ENCODE measurements at regions not wholly inside any gene's neighbourhood (a gene's known extent, or its start where the extent isn't known, plus 50 kb on each side); places are given as distances from the start of the nearest gene placed in this dataset.
"Not testable (repeated sequence)": the region's sequence is repeated elsewhere in the genome, so short reads cannot be mapped to it uniquely, and the experiment has no call there.

DNA sequence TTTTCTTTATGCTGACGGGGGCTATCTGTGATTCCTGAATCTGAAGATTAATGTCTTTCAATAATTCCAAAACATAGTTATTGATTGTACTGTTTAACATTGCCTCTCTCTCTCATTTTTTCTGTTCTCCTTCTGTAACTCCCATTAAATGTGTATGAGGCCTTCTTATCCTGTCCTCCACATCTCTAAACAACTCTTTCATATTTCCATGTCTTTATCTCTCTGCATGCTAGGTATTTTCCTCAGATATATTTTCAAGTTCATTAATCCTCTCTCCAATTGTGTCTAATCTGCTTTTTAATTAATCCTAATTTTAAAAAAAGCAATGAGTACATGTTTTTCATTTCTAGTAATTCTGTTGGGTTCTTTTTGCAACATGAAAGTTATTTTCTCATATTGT lies 173.2 kb downstream of the TLE3 start:
- DNase-seq (ENCODE audit: low read depth), result no peak

DNA sequence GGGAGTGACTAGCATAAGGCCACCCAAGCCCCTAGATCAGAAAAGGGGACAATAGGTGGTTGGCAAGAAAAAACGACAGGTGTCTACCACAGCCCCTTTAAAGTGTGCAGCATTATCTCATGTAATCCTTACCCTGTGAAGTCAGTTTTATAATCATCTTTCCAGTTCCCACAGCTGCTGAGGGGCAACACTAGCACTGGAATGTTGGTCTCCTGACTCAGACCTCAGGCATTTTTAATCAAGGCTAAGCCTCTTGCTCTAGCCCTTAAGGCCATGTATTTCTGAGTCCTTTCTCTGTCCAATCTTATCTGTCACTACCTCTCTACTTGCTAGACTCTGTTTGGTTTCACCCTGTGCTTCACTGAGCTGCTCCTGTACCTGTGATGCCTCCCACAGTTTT lies 171.7 kb downstream of the TLE3 start:
- no peak for DNase-seq (ENCODE audit: low read depth)

DNA sequence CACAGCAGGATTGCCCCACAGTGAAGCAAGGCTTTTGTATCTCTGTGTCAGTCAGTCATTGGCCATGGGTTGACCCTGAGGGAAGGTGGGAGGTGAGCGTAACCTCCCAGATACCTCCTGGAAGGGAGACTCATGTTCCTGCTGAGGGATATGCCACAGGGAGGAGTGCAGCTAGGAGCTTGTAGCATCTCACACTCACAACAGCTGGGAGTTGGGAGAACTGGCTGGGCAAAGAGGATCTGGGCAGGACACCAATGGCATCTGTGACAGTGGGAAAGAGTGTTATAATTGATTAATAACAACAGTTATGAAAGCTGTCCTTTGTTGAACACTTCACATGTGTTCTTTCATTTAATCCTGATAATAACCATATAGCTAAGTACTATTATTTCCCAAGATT lies 171.0 kb downstream of the TLE3 start:
- DNase-seq (ENCODE audit: low read depth), result no peak

DNA sequence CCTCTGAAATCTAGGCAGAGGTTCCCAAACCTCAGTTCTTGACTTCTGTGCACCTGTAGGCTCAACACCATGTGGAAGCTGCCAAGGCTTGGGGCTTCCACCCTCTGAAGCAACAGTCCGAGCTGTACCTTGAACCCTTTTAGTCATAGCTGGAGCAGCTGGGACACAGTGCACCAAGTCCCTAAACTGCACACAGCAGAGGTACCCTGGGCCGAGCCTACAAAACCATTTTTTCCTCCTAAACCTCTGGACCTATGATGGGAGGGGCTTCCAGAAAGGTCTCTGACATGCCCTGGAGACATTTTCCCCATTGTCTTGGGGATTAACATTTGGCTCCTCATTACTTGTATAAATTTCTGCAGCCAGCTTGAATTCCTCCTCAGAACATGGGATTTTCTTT lies 168.8 kb downstream of the TLE3 start:
- not testable (repeated sequence) for DNase-seq (ENCODE audit: low read depth)

DNA sequence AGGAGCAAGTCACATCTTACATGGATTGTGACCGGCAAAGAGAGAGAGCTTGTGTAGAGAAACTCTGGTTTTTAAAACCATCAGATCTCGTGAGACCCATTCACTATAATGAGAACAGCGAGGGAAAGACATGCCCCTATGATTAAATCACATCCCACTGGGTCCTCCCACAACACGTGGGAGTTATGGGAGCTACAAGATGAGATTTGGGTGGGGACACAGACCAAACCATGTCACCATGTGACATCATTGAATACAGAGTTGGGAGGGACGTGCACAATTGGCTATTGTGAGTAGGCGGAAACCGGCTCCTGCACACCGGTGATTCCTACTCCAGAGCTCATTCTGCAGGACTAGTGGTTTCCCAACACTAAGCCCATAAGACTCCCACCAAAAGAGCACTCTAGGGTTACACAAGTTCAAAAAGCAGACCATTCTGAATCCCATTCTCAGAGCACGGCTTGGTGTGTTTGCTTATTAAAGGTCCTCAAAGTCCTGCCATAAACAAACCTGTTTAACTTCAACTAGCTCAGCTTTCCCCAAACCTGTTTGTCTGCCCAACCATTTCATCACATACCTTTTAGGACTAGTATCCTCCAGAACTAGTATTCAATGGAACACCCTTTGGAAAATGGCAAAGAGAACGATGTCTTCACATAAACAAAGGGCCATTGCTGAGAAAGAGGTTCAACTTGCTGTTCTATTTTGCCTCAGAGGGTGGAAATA lies 167.6 kb downstream of the TLE3 start:
- no peak for DNase-seq (ENCODE audit: low read depth)

DNA sequence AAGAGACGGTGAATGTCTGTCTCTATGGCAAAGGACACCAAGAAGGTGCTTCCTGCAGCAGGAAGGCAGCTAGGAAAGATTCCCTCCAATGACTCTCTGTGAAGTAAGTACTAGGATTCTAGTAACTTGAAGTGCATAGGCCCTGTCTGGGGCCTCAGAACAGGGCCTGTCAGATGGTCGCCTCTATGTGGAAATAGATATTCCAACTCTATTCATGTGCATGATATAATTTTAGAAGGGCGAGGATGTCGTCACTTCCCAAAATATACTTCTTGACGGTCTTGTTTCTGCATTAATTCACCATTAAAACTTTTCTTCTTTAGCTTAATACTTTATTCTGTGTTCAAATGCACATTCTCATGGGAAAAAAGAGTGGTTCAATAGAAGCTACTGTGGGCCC lies 167.0 kb downstream of the TLE3 start:
- DNase-seq (ENCODE audit: low read depth), result no peak

DNA sequence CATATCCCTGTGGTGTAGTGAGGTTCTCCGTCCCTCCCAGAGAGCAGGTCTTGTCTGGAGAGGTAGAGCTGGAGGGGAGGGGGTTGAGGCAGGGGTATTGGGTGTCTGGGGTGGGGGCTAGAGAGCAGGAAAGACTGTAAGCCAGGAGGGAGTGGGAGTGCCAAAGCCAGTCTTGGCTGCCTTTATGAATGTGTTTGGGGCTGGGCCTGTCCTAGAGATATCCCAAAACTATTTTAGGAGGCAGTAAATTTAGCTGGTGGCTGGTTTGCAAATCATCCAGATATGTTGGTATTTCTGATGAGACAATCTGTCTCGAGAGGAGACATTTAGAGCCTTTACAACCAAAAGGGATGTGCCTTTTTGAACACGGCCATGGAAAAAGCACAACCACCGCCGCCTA lies 166.6 kb downstream of the TLE3 start:
- DNase-seq (ENCODE audit: low read depth), result no peak

DNA sequence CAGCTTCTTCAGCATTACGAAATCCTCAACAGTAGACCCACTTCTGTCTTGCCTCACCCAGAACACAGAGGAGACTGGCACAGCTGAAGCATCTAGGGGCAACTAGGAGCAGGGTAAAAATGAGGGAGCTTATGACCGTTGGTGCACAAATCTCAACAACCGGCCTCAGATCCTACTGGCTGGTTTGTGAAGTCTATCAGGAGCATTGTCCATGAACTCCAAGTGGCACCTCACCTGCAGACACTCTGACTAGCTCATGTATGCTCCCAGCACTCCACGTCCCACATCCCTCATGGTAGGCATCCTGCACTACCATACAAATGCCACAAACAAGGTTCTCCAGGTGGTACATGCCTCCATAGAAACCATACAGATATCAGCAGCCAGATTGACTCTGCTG lies 163.1 kb downstream of the TLE3 start:
- no peak for DNase-seq (ENCODE audit: low read depth)

DNA sequence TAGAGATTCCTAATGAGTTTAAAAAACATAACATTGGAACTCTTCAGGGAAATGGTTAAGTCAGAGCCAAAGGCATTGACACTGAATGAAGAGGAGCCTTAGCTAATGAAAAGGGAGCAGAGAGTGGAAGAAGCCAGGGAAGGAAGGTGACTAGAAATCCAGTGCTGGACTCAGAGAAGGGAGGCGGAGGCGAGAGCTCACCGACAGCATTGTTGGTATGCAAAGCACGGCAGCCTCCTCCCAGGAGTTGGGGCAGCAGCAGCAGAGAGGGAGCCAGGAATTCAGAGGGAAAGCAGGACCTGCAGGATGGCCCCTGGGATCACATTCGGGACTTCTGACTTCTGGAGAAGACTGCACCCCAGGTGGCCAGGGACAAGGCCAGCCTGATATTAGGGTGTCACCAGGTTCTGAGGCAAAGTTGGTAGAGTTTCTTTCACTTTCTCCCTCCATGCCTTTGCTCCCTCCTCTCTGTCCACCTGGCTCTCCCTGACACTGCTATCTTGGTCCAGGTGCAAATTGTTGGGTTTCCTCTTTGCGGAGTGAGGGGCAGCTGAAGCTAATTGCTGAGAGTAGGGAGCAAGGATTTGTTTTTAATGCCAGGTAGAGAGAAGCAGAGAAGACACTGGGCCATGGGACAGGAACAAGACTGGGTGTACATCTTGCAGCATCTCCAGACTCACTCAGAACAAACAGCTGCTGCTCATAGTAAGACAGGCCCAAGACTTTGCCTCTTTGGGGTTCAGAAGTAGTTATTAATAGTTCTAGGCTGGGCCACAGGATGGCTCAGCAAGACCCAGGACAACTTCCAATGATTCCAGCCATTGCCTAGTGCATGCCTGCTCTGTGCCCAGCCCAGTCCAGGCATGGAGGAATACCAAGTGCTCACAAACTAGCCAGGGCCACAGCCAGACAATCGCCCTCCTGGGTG lies 157.9 kb downstream of the TLE3 start:
- DNase-seq (ENCODE audit: low read depth), result no peak

DNA sequence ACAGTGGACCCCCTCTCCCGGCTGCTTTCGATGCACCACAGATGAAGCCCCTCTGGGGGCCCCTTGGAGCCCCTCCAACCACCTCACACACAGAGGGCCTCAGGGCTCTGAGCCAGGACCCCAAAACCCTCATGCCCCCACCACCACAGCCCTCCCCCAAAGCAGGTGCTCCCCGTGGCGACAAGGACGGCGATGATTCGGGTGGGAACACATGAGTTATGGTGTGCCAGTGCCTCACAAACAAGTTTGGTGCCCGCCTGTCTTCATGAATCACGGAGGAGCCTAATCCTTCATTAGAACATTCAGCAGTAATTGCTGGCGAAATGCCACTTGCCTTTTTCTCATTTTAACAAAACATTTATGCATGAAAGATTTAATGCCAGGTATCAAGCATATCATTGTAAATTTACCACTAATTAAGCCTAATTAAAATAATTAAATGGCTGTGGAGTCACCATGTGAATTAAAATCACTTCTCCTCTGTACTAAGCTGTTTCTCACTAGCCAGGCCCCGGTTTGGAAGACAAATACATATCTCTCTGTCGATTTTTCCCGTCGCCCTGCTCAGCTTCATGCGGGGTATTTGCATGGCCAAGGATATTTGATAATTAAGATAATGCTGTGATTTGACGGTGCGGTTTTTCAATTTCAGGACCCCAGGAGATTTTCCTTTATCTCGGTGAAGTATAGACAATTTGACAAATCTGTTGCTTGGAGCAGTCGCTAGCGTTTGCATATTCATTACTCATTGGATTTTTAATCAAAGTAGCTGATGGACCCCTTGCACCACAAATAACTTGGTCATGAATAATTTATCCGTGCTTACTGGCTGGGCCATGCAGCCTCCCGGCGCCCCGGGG lies 157.0 kb downstream of the TLE3 start:
- DNase-seq (ENCODE audit: low read depth), result no peak

DNA sequence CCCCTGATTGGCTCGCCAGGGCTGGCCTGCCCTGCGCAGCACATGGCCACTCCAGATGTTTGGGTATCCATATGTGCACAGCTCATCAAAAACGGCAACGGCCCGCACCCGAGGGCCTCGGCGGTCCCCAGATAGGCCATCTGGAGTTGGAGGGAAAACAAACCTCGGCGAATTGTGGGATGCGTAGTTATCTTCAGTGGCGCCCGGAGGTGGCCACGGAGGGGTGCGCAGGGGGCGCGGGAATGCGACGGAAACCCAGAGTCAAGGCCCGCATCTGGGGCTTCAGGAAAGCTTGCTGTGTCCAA lies 156.5 kb downstream of the TLE3 start:
- no peak for DNase-seq (ENCODE audit: low read depth)

DNA sequence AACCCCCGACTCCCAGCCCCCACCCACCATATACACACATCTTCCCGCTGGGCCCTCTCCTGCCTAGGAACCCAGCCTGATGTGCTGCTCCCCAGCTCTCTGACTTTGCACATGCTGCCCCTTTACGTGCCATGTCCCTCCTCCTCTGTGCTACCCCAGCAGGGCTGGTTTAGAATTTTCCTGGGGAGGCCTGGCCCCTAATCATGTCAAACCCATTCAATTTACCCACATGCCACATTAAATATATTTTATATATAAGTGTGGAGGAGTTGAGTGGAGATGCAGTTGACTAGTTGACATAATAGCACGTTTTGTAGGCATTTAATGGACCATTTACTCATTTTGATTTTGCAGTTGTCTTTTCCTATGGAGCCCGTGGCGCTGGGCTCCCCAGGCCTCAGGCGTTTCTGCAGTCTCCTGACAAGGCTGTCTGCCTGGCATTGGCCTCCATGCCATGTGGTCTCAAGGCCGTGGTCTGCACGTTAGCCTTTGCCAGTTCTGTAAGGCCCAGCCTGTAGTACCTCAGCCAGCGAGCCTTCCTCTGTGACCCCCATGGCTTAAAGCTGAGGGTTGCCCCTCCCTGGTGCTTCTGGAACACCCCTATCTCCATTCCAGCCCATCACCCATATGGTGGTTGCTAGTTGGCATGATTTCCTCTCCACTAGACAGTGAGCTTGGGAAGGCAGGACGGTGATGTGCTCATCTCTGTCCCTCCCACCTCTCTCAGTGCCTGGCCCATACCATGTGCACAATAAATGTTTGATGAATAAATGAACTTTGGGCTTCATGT lies 155.8 kb downstream of the TLE3 start:
- DNase-seq (ENCODE audit: low read depth), result no peak

DNA sequence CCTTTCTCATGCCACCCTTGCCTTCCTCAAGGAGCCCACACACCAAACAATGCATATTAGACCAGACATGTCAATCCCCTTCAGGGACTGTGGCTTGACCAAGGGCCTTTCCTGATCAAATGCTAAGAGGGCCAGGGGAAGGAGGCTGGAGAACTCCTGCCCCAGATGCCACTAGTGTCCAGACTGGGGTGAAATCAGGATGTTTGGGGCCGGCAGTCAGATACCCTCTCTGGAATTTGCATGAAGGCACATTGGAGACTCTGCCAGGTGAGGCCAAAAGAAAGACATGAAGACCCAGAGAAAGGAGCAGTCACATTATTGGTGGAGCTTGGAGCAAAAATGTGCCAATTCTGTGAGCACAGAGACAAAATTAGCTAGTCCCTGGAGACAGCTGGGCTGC lies 154.1 kb downstream of the TLE3 start:
- no peak for DNase-seq (ENCODE audit: low read depth)

DNA sequence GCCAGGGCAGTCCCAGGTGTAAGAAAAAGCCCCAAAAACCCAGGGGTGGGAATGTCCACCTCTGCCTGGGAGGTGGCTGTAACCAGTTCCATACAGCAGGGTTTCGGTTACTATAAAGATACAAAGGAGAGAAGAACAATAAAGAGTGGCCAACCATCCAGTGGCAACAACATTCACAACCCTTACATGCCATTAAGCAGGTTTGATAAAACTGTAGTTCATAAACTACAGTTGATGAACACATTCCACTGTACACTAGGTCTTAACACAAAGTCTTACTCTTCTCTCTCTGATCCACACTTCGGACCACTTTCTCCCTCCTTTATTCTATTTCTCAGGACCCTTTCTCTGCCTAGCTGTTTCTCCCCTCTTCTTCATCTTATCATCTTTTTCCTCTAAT lies 152.0 kb downstream of the TLE3 start:
- DNase-seq (ENCODE audit: low read depth), result no peak

DNA sequence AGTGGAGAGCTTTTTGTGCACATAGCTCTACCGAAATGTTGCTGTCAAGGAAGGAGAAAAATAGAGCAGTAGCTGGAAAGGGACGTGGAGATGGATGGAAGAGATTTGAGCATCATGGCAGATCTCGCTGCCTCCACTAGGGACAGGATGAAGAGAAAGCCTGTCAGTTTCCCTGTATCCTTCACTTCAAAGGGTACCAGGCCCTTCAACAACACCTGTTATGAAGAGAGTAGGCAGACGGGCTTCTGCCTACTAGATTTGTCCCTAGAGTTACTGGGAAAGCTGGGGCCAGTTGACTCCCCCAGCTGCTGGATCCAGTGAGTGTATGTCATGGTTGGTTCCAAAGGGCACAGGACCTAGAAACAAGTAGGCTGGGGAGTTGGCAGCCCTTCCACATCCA lies 150.8 kb downstream of the TLE3 start:
- no peak for DNase-seq (ENCODE audit: low read depth)

DNA sequence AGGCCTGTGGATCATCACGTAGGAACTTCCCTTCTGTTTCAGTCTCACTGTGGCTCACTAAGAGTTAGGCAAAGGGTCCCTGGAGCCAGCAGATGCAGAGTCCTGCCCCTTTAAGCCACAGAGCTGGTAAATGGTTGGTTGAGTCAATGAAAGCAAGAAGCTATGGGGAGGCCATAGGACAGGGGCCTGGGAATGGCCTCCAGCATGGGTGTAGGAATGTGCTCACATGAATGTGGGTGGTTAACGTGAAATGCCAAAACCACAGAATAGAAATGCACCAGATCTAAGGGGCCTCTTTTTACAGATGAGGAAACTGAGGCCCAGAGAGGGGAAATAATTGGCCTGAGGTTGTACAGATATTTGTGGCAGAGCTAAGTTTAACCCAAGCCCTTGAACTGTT lies 150.3 kb downstream of the TLE3 start:
- DNase-seq (ENCODE audit: low read depth), result no peak

DNA sequence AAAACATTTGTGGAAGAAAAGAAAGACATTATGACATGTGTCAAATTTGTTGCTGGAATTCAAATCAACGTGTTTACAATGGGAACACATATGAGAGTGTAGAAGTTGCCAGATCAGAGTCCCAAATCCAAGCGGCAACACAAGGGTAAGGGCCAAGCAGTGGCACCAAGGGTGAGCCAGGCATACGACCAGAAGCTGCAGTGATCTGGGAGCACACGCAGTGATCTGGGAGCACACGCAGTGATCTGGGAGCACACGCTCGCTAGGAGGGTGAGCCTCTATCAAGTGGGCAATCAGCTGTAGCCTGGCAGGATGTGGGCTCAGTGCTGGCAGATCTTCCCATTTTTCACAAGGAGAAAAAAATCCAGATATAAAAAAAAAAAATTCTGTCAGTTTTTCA lies 148.2 kb downstream of the TLE3 start:
- DNase-seq (ENCODE audit: low read depth), result no peak

DNA sequence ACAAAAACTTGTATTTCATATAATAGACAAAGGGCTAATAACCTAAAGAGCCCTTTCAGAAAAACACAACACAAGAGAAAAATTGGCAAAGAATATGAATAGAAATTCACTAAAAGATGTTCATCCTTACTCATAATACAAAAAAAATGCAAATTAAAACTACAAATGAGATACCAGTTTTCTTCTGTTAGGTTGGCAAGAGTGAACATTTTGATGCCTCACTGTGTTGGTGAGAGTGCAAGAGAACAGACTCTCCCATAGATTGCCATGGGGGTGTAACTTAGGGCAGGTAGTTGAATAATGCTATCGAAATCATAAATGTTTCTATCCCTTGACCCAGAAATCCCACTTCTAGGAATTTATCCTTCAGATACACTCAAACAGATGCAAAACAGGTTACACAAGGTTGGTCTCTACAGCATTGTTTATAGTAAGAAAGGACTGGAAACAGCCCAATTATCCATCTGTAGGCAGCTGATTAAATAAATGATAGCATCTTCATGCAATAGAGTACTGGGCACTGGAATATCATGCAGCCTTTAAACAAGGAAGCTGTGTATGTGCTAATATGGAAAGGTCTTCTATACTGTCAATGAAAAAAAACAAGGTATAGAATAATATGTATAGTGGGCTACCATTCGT lies 146.3 kb downstream of the TLE3 start:
- no peak for DNase-seq (ENCODE audit: low read depth)

DNA sequence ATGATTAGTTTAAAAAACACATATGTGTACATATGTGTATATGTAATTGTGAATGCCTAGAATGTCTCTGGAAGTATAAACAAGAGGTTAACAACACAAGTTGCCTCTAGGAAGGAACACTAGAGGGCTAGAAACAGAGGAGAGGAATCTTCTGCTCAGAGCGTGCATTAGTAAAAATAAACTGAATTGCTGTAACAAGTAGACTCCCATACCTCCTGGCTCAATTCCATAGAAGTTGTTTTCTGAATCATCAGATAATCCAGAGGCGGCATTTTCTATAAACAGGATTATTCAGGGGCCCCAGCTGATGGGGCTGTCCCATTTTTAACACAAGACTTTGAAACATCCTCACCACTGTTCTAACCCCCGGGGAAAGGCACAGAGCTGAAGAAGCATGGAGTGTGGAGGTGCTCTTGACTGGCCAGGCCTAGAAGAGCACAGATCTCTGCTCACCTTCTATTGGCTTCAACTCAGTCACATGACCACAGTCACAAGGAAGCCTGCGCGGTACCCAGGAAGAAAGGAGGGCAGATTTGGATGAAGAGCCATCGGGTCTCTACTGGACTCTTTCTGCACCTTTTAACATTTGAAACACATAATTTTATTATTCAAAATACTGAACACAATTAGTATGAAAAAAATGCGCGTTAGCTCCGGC lies 145.7 kb downstream of the TLE3 start:
- no peak for DNase-seq (ENCODE audit: low read depth)

DNA sequence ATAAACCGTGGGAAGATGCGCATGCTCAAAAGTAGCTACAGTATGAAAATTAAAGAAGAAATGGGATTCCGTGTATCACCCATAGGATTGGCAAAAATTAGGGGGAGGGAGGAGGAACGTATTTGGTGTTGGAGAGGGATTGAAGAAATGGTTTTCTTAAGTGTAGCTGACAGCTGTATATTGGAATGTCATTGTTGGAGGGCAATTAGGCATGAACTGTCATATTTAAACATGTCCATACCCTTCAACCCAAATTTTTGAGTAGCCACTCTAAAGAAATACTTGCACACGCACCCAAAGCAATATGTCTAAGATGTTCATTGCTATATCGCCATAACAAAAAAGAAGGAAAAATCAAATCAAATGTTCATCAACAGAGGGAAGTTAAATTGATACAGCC lies 144.7 kb downstream of the TLE3 start:
- DNase-seq (ENCODE audit: low read depth), result no peak

DNA sequence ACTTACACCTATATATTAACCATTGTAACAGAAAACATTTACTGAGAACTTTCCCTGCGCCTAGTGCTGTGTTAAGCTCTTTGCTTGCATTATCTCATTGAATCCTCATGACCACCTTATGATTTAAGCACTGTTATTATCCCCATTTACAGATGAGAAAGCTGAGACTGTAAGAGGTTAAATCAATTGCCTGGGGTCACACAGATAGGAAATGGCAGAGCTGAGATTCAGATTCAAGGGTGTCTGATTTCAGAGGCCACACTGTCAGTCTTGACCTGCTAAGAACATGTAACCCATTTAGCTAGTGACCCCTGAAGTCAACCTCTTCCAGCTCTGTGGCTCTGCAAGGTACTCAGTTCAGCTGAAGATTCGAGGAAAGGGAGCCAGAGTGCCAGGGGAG lies 143.9 kb downstream of the TLE3 start:
- no peak for DNase-seq (ENCODE audit: low read depth)
